ENCODE measurements at regions not wholly inside any gene's neighbourhood (a gene's known extent, or its start where the extent isn't known, plus 50 kb on each side); places are given as distances from the start of the nearest gene placed in this dataset.

- TF ChIP-seq CTCF (IDR thresholded peaks at IDR 0.05; ENCODE audit: low read length) (no peak), EZH2 (IDR thresholded peaks at IDR 0.05; ENCODE audit: borderline replicate concordance, low read length) (no peak)
- H3K4me2 ChIP-seq (ENCODE audit: low read length) = no peak overlapping the region
- no peak overlapping the region for H2AFZ ChIP-seq (ENCODE audit: low read length)
- no peaks in the 10 kb centered on the region for H3K27me3 ChIP-seq (ENCODE audit: insufficient read depth, low read length)
- no peaks in the 10 kb centered on the region for H3K9me2 ChIP-seq (ENCODE audit: low read depth, low read length)
- H3K4me3 ChIP-seq (ENCODE audit: low read depth, low read length, poor library complexity, severe bottlenecking) = no peak overlapping the region
- no peaks in the 10 kb centered on the region for H3K79me2 ChIP-seq (ENCODE audit: insufficient read depth, low read length)
- H3K9ac ChIP-seq (ENCODE audit: low read length) = no peak overlapping the region
- no peaks in the 10 kb centered on the region for H3K4me1 ChIP-seq (ENCODE audit: insufficient read depth, low read length, severe bottlenecking)
- no peaks in the 10 kb centered on the region for H3F3A ChIP-seq (ENCODE audit: insufficient read depth, low read length)
- H3K27ac ChIP-seq (ENCODE audit: low read depth, low read length, poor library complexity, severe bottlenecking) = no peak overlapping the region
- no peaks in the 10 kb centered on the region for H3K9me3 ChIP-seq (ENCODE audit: low read length)
- H3K36me3 ChIP-seq (ENCODE audit: insufficient read depth, low read length) = no peaks in the 10 kb centered on the region
- H4K20me1 ChIP-seq (ENCODE audit: insufficient read depth, low read length) = no peaks in the 10 kb centered on the region
These were observed 218.7 kb upstream of the PPARGC1A start for GRCh38 chr4:24108567-24108966.

- TF ChIP-seq EZH2 (IDR thresholded peaks at IDR 0.05; ENCODE audit: borderline replicate concordance, low read length) = no peak
- no peak for TF ChIP-seq CTCF (IDR thresholded peaks at IDR 0.05; ENCODE audit: low read length)
- Histone ChIP-seq H3K9ac (ENCODE audit: low read length) (no peak overlapping the region), H3K4me2 (ENCODE audit: low read length) (no peak overlapping the region), H3K4me3 (ENCODE audit: low read depth, low read length, poor library complexity, severe bottlenecking) (no peak overlapping the region), H3F3A (ENCODE audit: insufficient read depth, low read length) (no peaks in the 10 kb centered on the region), H3K79me2 (ENCODE audit: insufficient read depth, low read length) (no peaks in the 10 kb centered on the region), H2AFZ (ENCODE audit: low read length) (no peak overlapping the region), H3K9me3 (ENCODE audit: low read length) (no peaks in the 10 kb centered on the region), H3K4me1 (ENCODE audit: insufficient read depth, low read length, severe bottlenecking) (no peaks in the 10 kb centered on the region), H4K20me1 (ENCODE audit: insufficient read depth, low read length) (no peaks in the 10 kb centered on the region), H3K9me2 (ENCODE audit: low read depth, low read length) (no peaks in the 10 kb centered on the region), H3K27ac (ENCODE audit: low read depth, low read length, poor library complexity, severe bottlenecking) (no peak overlapping the region), H3K36me3 (ENCODE audit: insufficient read depth, low read length) (no peaks in the 10 kb centered on the region), H3K27me3 (ENCODE audit: insufficient read depth, low read length) (no peaks in the 10 kb centered on the region)
These were observed 215.6 kb upstream of the PPARGC1A start for GRCh38 chr4:24105327-24106038.

- H2AFZ ChIP-seq (ENCODE audit: low read length) = no peak overlapping the region
- no peaks in the 10 kb centered on the region for H3K36me3 ChIP-seq (ENCODE audit: insufficient read depth, low read length)
- TF ChIP-seq EZH2 (IDR thresholded peaks at IDR 0.05; ENCODE audit: borderline replicate concordance, low read length) (no peak), CTCF (IDR thresholded peaks at IDR 0.05; ENCODE audit: low read length) (no peak)
- H3K9me3 ChIP-seq (ENCODE audit: low read length) = no peaks in the 10 kb centered on the region
- no peaks in the 10 kb centered on the region for H3K9me2 ChIP-seq (ENCODE audit: low read depth, low read length)
- H3K4me3 ChIP-seq (ENCODE audit: low read depth, low read length, poor library complexity, severe bottlenecking) = no peak overlapping the region
- H4K20me1 ChIP-seq (ENCODE audit: insufficient read depth, low read length) = no peaks in the 10 kb centered on the region
- no peaks in the 10 kb centered on the region for H3K27me3 ChIP-seq (ENCODE audit: insufficient read depth, low read length)
- no peak overlapping the region for H3K4me2 ChIP-seq (ENCODE audit: low read length)
- H3K4me1 ChIP-seq (ENCODE audit: insufficient read depth, low read length, severe bottlenecking) = no peaks in the 10 kb centered on the region
- H3F3A ChIP-seq (ENCODE audit: insufficient read depth, low read length) = no peaks in the 10 kb centered on the region
- no peaks in the 10 kb centered on the region for H3K79me2 ChIP-seq (ENCODE audit: insufficient read depth, low read length)
- no peak overlapping the region for H3K27ac ChIP-seq (ENCODE audit: low read depth, low read length, poor library complexity, severe bottlenecking)
- no peak overlapping the region for H3K9ac ChIP-seq (ENCODE audit: low read length)
These were observed 214.3 kb upstream of the PPARGC1A start for GRCh38 chr4:24104158-24104565.

Measured in OCI-LY1 (cell line).